ENCODE measurements at regions not wholly inside any gene's neighbourhood (a gene's known extent, or its start where the extent isn't known, plus 50 kb on each side); places are given as distances from the start of the nearest gene placed in this dataset.

DNA sequence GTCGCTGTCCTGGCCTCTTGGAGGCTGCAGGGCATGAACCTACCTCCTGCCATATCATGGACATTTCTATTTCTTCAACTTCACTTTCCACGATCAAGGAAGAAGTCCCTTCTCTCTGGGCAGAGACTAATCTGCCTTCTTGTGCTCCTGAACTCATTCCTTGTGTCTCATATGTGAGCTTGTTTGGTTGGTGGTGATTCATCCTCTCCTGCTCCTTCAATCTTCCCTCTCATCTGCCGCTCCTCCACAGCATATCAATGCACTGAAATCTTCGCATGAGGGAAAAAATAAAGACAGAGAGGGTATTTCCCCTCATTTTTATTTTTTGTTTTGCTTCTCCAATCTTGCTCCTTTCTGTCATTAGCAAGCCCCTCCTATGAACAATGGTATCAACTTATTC is 571.7 kb upstream of the GOT2 start:
- Mint-ChIP-seq H3K4me1 (no peaks in the 10 kb centered on the region), H3K4me3 (no peak overlapping the region), H3K27ac (no peak overlapping the region), H3K27me3 (no peaks in the 10 kb centered on the region), H3K36me3 (ENCODE audit: low read depth) (no peaks in the 10 kb centered on the region)
- no peak for DNase-seq
- H3K9me3 ChIP-seq (ENCODE audit: control insufficient read depth, low read length, poor library complexity, severe bottlenecking): no peaks in the 10 kb centered on the region
- ATAC-seq: no peak

DNA sequence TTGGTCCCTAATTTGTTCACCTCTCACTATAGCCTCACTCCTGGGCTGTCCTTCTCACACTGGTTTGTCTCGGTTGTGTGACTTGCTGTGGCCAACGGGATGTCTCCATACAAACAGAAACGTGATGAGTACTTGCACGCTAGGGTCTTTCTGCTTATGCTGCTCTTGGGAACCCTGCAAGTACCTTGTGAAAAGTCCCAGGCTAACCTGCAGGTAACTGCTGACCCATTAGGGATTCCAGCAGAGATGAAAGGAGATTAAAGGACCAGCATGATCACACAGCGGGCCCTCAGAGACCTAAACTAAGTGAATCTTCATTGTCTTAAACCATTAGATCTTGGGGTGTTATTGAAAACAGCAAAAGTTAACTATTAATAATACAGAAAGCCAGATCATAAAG is 562.8 kb upstream of the GOT2 start:
- ATAC-seq (no peak), DNase-seq (no peak)
- Mint-ChIP-seq H3K36me3 (ENCODE audit: low read depth) (no peaks in the 10 kb centered on the region), H3K4me1 (no peaks in the 10 kb centered on the region), H3K27me3 (no peaks in the 10 kb centered on the region), H3K27ac (no peak overlapping the region), H3K4me3 (no peak overlapping the region)
- H3K9me3 ChIP-seq (ENCODE audit: control insufficient read depth, low read length, poor library complexity, severe bottlenecking): no peaks in the 10 kb centered on the region

DNA sequence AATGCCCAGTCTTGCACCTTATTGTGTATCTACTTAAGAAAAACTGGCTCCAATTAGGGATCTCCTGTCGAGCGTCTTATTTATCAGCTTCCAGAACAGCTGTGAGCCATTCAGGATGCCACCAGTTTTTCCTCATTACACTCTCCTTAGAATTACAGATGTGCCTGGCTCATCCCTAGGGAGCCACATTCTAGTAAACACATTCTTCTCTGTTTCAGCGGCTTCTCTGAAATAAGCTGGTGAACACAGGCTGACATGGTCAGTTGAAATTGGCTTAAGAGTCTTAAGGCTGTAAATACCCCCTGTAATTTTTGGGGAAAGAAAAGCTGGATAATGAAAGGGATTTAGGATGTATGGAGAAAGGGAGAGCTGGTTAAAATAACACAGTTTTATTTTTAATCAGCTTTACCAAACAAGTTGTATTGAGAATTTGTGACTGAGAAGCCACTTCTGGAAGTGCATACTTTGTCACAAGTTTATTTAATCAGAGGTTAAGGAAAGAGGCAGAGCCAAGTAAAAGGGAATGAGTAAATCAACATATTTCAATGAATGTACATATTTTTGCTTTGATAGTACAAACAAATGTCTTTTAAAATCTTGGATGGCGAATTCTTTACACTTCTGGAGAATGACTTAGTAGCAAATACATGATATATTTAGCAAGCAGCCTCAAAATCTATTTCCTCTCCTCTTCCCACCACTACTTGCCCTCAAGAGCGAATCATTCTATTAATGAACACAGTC is 562.0 kb upstream of the GOT2 start:
- no peaks in the 10 kb centered on the region for H3K4me1 Mint-ChIP-seq
- H3K36me3 Mint-ChIP-seq (ENCODE audit: low read depth): no peaks in the 10 kb centered on the region
- no peak overlapping the region for H3K27ac Mint-ChIP-seq
- H3K4me3 Mint-ChIP-seq: no peak overlapping the region
- ATAC-seq (no peak), DNase-seq (no peak)
- no peaks in the 10 kb centered on the region for H3K27me3 Mint-ChIP-seq
- no peaks in the 10 kb centered on the region for H3K9me3 ChIP-seq (ENCODE audit: control insufficient read depth, low read length, poor library complexity, severe bottlenecking)

DNA sequence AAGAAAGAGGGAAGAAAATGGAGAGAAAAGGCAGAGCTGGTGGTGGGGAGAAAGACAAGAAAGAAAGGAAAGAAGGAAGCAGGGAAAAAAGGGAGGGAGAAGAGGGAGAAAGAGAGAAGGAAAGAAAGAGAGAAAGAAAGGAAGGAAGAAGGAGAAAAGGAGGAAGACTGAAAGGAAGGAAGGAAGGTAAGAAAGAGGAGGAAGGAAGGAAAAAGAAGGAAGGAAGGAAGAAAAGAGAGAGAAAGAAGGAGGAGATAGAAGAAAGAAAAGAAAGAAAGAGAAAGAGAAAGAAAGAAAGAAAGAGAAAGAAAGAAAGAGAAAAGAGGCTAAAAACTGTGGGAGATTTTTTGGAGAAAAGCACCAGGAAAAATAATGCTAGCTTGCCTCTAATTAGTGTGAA is 561.4 kb upstream of the GOT2 start:
- Mint-ChIP-seq H3K36me3 (ENCODE audit: low read depth) (no peaks in the 10 kb centered on the region), H3K4me1 (no peaks in the 10 kb centered on the region), H3K27me3 (no peaks in the 10 kb centered on the region), H3K27ac (no peak overlapping the region), H3K4me3 (no peak overlapping the region)
- no peaks in the 10 kb centered on the region for H3K9me3 ChIP-seq (ENCODE audit: control insufficient read depth, low read length, poor library complexity, severe bottlenecking)
- ATAC-seq (no peak), DNase-seq (no peak)

DNA sequence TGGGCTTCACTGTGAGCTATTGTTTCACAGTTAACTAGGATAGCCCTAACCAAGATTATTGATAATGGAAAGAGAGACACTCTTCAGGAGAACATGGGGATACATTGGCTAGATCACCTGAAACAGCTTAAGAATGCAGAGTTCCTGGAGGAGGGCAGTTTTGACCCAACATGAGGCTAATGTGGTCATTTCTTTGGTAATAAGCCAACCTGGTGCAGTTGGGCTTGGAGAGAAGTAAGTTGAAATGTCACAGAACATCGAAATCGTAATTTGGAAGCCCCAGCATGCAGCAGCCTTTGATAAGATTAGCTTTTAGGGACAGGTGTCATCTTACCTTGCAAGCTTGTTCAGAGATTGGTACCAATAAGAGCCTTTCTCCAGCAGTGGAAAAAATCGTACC is 556.6 kb upstream of the GOT2 start:
- ATAC-seq (no peak), DNase-seq (no peak)
- H3K9me3 ChIP-seq (ENCODE audit: control insufficient read depth, low read length, poor library complexity, severe bottlenecking): no peaks in the 10 kb centered on the region

DNA sequence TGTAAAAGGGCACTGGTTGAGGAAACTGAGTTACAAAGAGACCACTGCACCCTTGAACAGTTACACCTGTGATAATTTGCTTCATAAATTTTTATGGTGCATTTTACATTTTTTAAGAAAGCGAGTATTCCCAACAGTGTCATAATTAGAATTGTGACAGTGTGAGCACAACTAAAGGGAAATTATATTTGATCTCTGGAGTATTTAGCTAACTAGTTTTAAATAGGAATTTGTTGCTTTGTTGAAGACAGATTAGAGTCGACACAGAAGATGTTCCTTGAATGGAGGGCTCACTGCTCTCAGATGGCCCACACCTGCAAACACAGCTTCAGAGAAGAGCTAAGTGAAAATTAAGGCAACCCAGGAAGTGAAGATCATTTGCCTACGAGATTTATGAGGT is 555.0 kb upstream of the GOT2 start:
- Mint-ChIP-seq H3K4me3 (no peak overlapping the region), H3K27ac (no peak overlapping the region), H3K27me3 (no peaks in the 10 kb centered on the region), H3K36me3 (ENCODE audit: low read depth) (no peaks in the 10 kb centered on the region), H3K4me1 (no peaks in the 10 kb centered on the region)
- no peaks in the 10 kb centered on the region for H3K9me3 ChIP-seq (ENCODE audit: control insufficient read depth, low read length, poor library complexity, severe bottlenecking)
- ATAC-seq: no peak
- DNase-seq: no peak

More for the DNA sequence above, 556.6 kb upstream of the GOT2 start:
- Mint-ChIP-seq H3K27me3 (no peaks in the 10 kb centered on the region), H3K4me3 (no peak overlapping the region), H3K27ac (no peak overlapping the region), H3K4me1 (no peaks in the 10 kb centered on the region), H3K36me3 (ENCODE audit: low read depth) (no peaks in the 10 kb centered on the region)

DNA sequence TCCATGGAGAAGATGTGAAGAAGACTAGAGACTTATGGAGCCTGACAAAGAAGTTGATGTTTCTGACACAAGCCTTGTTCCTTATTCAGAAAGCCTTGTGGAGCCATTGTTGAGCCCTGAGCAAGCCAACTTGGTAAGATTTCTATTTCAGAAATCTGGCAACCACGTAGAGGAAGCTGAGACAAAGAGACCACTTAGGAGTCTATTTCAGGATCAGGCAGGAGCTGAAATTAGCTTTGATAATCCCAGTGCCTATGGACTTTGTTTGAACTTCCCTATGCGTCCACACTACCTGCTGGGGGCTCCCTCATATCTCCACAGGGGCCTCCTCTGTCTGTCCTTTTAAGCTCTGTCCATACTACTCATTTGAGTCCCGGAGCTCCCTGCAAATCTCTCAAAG is 540.0 kb upstream of the GOT2 start:
- H3K4me1 Mint-ChIP-seq: no peaks in the 10 kb centered on the region
- ATAC-seq: no peak
- no peak overlapping the region for H3K4me3 Mint-ChIP-seq
- H3K36me3 Mint-ChIP-seq (ENCODE audit: low read depth): no peaks in the 10 kb centered on the region
- H3K27ac Mint-ChIP-seq: no peak overlapping the region
- no peaks in the 10 kb centered on the region for H3K9me3 ChIP-seq (ENCODE audit: control insufficient read depth, low read length, poor library complexity, severe bottlenecking)
- no peaks in the 10 kb centered on the region for H3K27me3 Mint-ChIP-seq
- DNase-seq: no peak

DNA sequence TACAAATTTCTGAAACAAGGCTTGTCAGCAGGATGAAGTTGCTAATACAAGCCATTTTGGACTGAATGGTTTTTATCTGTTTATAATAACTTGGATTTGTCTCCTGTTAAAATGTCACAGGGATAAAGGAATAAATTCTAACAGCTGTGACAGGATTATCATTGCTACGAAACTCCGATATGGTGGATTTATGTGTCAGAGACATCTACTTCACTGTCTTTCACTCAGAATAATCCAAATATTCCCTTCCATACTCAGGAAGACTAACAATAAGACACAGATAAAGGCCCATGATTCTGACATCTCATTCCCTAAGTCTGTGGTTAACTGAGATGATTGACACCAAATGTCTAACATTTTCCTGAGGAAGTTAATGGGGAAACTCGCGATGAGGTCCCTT is 529.8 kb upstream of the GOT2 start:
- no peak for ATAC-seq
- Mint-ChIP-seq H3K27ac (no peak overlapping the region), H3K27me3 (no peaks in the 10 kb centered on the region), H3K4me1 (no peaks in the 10 kb centered on the region), H3K4me3 (no peak overlapping the region), H3K36me3 (ENCODE audit: low read depth) (no peaks in the 10 kb centered on the region)
- no peak for DNase-seq
- no peaks in the 10 kb centered on the region for H3K9me3 ChIP-seq (ENCODE audit: control insufficient read depth, low read length, poor library complexity, severe bottlenecking)

DNA sequence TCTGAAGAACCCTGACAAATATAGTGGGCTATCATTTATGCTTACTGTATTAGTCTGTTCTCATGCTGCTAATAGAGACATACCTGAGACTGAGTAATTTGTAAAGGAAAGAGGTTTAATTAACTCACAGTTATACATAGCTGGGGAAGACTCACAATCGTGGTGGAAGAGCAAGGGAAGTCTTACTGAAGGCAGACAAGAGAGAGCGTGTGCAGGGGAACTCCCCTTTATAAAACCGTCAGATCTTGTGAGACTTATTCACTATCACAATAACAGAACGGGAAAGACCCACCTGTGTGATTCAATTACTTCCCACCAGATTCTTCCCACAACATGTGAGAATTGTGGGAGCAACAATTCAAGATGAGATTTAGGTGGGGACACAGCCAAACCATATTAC is 526.8 kb upstream of the GOT2 start:
- no peaks in the 10 kb centered on the region for H3K27me3 Mint-ChIP-seq
- no peaks in the 10 kb centered on the region for H3K9me3 ChIP-seq (ENCODE audit: control insufficient read depth, low read length, poor library complexity, severe bottlenecking)
- H3K27ac Mint-ChIP-seq: no peak overlapping the region
- no peaks in the 10 kb centered on the region for H3K4me1 Mint-ChIP-seq
- no peaks in the 10 kb centered on the region for H3K36me3 Mint-ChIP-seq (ENCODE audit: low read depth)
- H3K4me3 Mint-ChIP-seq: no peak overlapping the region
- no peak for DNase-seq
- no peak for ATAC-seq

DNA sequence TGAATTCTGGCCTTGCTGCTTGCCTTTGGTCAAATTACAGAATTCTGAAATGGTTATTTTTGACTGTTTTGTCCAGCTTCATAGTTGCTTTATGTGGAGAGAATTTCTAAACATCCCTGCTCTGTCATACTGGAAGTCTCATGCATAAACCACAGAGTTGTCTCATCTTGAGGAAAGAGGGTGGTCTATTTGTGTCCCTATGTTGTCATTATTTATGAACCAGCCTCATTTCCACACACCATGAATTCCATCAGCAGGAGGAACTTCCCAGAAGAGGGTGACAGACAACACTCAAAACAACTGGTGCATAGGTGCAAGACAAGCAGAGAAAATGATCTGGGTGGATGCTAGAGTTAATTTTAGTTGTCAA is 525.8 kb upstream of the GOT2 start:
- H3K4me1 Mint-ChIP-seq: no peaks in the 10 kb centered on the region
- H3K27ac Mint-ChIP-seq: no peak overlapping the region
- no peak overlapping the region for H3K4me3 Mint-ChIP-seq
- H3K36me3 Mint-ChIP-seq (ENCODE audit: low read depth): no peaks in the 10 kb centered on the region
- no peaks in the 10 kb centered on the region for H3K9me3 ChIP-seq (ENCODE audit: control insufficient read depth, low read length, poor library complexity, severe bottlenecking)
- DNase-seq (no peak), ATAC-seq (no peak)
- no peaks in the 10 kb centered on the region for H3K27me3 Mint-ChIP-seq

DNA sequence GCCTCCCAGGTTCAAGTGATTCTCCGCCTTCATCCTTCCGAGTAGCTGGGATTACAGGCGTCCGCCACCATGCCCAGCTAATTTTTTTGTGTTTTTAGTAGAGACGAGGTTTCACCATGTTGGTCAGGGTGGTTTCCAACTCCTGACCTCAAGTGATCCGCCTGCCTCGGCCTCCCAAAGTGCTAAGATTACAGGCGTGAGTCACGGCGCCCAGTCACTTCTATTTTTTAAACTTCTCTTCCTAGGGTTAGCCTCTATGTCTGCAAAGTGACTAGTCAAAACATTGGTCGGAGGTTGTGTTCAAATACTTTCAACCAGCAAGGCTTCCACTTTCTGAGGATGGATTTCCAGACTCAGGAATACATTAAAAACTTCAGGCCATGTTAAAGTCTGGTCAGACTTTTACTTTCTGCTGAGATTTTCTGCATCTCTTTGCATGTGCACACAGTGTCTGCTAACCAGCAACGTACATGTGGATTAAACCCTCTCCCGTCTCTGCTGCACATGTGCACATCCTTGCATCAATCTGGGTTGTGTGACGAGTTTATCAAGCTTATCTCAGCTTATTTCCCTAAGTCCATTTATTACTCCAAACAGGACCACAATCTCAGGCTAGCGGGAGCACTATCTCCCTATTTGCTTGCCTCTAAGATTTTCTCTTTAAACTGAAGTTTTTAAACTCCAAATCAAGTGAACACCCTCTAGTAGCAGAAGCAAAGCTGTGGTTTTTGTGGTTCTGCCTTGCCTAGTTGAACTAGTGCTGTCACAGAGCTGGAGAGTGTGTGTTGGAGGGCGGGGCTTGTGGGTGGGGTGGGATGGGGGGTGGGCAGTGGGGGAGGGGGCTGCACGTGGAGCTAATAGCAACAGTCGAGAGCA is 525.2 kb upstream of the GOT2 start:
- Mint-ChIP-seq H3K4me1 (no peaks in the 10 kb centered on the region), H3K27ac (no peak overlapping the region), H3K27me3 (no peaks in the 10 kb centered on the region), H3K4me3 (no peak overlapping the region), H3K36me3 (ENCODE audit: low read depth) (no peaks in the 10 kb centered on the region)
- DNase-seq (no peak), ATAC-seq (no peak)
- no peaks in the 10 kb centered on the region for H3K9me3 ChIP-seq (ENCODE audit: control insufficient read depth, low read length, poor library complexity, severe bottlenecking)

DNA sequence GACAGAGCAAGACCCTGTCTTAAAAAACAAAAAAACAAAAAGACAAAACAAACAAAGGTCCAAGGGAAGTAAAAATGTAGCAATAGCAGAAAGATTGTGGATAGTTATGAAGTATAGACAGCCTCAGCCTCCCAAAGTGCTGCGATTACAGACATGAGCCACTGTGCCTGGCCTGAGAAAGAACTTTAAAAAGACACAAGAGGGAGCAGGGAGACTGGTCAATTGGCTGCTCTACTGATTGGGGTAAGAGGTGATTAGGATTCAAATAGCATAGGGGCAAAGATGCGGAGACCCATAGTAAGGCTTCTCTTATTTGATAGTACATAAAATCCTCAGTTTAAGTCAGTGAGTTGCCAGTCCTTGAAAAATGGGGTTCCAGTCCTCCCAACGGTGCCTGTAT is 518.2 kb upstream of the GOT2 start:
- no peaks in the 10 kb centered on the region for H3K36me3 Mint-ChIP-seq (ENCODE audit: low read depth)
- H3K4me1 Mint-ChIP-seq: no peaks in the 10 kb centered on the region
- no peak for ATAC-seq
- no peak overlapping the region for H3K4me3 Mint-ChIP-seq
- H3K27ac Mint-ChIP-seq: no peak overlapping the region
- DNase-seq: no peak
- no peaks in the 10 kb centered on the region for H3K9me3 ChIP-seq (ENCODE audit: control insufficient read depth, low read length, poor library complexity, severe bottlenecking)
- no peaks in the 10 kb centered on the region for H3K27me3 Mint-ChIP-seq

DNA sequence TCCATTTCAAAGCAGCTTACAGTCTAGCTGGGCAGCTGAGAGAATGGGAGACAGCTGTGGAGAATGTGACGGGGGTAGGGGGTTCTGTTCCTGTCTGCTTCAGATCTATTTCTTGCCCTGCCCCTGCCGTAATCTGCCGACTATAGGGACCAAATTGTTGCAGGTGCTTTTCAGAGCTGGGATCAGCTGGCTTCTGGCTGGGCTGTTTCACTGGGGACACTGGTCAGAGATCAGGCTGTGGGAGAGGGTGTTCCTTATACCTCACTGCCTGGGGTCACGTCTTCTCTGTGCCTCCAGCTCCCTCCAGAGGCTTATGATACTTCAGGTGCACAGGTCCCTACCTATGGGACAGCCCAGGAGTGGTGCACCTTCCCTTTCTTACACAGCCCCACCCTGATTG is 514.9 kb upstream of the GOT2 start:
- ATAC-seq: no peak
- no peak overlapping the region for H3K27ac Mint-ChIP-seq
- H3K27me3 Mint-ChIP-seq: no peaks in the 10 kb centered on the region
- no peak overlapping the region for H3K4me3 Mint-ChIP-seq
- no peaks in the 10 kb centered on the region for H3K36me3 Mint-ChIP-seq (ENCODE audit: low read depth)
- no peaks in the 10 kb centered on the region for H3K9me3 ChIP-seq (ENCODE audit: control insufficient read depth, low read length, poor library complexity, severe bottlenecking)
- H3K4me1 Mint-ChIP-seq: no peaks in the 10 kb centered on the region
- no peak for DNase-seq

DNA sequence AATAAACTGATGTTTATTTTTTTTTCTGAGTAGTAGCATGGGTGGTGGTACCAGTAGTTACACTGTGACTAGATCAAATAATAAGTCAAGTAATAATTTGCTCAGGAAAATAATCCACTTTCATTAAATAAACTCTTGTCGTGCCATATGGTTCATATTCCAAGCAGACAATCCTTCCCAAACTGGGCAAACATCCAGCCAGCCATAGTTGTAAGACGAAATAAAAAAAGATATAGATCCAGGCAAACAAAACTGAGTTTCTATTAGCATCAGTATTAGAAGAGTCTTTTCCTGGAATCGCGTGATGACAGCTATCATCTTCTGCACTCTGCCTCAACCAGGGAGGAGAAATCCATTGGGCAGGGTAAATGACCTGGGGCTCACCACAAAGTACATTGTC is 508.4 kb upstream of the GOT2 start:
- DNase-seq (no peak), ATAC-seq (no peak)
- Mint-ChIP-seq H3K4me1 (no peaks in the 10 kb centered on the region), H3K36me3 (ENCODE audit: low read depth) (no peaks in the 10 kb centered on the region), H3K27ac (no peak overlapping the region), H3K27me3 (no peaks in the 10 kb centered on the region), H3K4me3 (no peak overlapping the region)
- H3K9me3 ChIP-seq (ENCODE audit: control insufficient read depth, low read length, poor library complexity, severe bottlenecking): no peaks in the 10 kb centered on the region

Data from T-helper 17 cell (primary cell).